Embryonic facial prominence (tissue), 1 donor: ENCODE measurements at regions not wholly inside any gene's neighbourhood (a gene's known extent, or its start where the extent isn't known, plus 50 kb on each side); places are given as distances from the start of the nearest gene placed in this dataset.
"Not testable (repeated sequence)": the region's sequence is repeated elsewhere in the genome, so short reads cannot be mapped to it uniquely, and the experiment has no call there.

Experiments used
- DNase-seq: peaks from one replicate; pipeline ENCODE4 v3.0.0-alpha.2; 2016; ENCODE audit errors: extremely low spot score

DNA sequence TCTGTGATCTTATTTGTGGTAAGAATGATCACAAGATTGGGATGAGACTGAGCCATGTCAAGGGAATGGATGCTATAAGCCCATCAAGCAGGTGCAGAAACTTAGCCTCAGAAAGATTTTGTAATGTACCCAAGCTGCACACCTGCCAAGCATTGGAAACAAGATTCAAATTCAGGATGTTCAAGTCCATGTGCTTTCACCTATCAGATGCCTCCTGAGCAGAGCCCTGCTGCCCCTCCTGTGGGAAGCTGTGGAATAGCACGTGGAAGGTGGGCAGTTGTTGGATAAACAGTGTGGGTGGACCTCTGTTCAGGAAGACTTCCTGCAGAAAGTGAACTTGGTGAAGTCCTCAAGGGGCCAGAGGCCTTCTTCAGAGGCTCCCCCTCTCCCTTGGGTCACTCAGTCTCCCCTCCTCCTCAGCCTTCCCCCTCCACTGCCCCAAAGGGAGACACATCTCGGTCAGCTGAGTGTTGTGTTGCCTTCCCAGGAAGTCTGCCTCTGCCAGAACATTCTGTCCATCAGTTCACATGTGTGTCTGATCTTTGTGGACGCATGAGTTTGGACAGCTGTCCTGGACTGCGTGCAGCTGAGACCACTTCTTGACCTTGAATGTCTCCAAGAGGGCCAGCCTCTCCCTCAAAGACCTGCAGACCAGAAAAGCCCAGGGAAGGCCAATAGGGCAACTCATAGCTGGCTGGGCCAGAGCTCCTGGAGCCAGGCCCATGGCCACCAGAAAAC, 186.1 kb downstream of the INHBB start:
- DNase-seq, result no peak

DNA sequence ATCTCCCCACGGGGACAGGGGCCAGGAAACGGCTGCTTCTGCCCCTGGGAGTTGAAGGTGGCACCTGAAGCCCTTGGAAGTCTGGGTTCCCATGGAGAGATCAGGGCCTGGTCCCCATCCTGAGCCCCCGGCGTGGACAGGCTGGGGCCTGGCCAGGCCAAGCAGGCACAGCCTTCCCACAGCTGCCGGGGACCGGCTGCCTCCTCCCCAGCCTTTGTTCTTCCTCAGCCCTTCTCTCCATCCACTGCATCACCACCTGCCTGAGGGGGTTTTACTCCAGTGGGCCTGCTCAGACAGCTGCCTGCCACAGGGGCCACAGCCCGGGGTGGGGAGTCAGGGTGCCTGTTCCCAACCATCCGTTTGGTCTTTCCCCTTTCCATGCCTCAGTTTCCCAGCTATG, 187.7 kb downstream of the INHBB start:
- DNase-seq, result no peak

DNA sequence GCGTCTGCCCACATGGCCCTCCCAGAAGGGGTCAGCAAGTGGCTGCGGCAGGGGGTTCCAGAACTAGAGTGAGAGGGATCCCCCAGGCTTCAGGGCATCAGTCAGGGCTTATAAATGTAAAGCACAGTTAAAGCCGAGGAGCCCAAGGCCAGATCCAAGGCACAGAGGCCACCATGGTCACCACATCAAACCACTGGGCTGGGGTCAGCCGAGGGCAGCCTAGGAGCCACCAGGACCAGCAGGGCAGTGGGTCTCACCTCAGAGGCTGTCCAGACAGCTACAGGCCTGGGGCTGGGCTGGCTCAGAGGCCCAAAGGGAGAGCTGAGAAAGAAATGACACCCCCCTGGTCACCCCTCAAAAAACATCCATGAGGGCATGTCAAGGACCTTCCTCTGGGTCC, 188.5 kb downstream of the INHBB start:
- no peak for DNase-seq

DNA sequence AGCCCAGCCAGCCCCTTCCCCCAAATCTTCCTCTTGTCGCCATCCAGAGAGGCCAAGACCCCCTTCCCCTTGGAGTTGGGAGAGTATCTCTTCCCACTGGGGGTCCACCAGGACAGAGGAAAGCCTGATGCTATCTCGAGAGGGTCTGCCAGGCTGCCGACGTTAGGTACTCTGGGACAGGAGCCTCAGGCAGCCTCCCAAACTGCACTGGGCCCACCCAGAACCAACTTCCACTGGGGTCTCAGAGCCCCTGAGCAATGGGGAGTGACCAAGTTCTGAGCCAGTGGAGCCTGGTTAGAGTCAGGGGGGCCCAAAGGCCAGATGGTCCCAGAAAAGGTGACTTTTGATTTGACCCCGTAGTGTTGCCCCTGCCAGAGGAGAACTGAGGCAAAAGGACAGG, 189.1 kb downstream of the INHBB start:
- DNase-seq, result no peak

DNA sequence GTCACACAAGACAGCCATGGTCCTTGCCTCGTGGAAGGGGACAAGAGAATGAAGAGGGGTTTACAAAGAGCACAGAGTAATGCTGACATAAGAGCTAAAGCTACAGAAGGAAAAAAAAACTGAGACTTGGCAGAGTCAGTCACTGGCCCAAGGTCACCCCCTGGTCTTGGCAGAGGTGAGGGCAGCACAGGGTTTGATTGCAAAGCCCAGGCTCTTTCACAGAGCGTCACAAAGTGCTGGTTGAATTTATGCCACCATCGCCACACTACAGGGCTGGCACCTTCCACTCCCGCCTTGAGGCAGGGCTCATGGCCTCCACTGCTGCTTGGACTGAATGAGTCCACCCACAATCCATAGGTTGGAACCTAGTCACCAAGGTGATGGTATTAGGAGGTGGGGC, 190.2 kb downstream of the INHBB start:
- no peak for DNase-seq

DNA sequence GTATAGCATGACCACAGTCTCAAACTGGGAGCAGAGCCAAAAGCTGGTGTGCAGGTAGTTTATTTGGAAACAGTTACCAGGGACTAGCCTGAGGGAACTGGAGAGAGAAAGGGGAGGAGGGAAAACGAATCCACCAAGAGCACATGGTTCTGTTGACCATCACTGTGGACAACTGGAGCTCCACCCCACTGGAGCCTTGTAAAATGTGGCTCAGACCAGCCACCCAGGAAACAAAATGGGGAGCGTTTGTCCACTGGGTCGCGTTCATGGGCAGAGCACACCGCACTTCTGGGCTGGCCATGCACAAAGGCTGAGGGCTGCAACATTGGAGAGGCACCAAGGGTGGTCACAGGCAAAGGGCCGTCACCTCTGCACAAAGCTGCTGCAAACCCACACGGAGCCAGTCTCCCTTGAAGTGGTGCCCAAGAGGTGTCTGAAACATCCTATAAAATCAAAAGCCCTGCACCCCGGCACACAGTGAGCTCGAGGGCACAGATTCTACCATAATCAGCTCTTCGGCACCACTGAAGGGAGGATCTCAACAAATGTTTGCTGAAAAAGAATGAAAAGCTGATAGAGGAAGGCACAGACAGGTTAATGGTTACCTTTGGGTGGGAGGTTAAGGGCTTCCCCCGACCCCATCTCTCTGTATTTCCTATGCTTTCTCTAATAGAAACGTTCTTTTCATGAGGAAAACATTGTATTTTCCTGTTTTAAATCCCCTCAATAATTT, 192.9 kb downstream of the INHBB start:
- no peak for DNase-seq

DNA sequence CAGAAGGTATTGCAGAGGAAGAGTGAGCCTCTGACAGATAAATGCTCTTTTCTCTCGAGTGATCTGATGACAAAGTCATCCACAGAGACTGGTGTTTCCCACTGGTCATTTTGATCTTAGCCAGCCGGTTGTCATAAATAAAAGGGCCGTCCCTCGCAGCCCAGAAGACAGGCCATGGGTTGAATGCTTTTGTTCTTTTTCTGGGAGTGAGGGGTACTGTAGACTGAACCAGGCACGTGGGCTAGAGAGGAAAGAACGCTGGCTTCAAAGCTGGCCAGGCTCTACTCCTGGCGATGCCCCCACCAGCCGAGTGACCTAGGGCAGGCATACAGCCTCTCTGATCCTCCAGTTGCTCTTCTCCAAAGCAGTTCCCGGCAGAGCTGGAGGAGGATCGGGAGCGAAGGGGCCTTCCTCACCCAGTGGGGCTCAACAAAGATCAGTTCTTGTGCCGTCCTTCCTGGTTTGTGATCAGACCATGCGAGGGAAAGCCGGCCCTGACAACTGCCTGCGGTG, 193.5 kb downstream of the INHBB start:
- DNase-seq, result no peak

DNA sequence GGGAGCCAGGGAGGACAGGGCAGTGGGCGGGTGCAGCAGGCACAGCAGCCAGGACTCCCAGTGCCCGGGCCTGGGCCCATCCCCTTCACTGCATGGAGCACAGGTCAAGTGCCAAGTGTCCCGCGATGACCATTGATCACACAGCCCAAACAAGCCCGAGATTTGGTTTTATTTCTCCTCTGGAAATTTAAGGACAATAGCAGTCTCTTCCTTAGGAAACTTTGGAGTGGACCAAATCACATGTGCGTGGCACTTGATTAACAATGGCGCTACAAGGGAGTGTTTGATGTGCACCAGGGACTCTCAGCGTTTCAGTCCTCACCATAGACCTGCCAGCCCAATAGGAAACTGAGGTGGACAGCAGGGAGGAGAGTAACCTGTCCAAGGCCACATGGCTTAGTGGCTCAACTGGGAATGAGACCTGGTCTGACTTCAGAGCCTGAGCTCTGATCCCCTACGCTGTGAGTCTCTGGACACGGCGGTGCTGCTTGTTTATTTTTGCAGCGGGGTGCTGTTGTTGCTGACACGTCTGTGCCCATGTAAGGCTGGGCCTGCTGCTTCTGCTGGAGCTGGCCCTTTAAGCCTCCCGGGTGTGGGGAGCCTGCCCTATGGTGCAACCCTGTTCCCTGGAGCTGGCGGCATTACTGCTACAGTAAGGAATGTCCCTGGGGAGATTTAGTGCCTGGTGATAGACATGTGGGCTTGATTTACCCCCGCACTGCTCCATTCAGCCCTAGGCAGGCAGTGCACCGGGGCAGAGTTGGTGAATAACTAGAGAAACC, 194.2 kb downstream of the INHBB start:
- no peak for DNase-seq

DNA sequence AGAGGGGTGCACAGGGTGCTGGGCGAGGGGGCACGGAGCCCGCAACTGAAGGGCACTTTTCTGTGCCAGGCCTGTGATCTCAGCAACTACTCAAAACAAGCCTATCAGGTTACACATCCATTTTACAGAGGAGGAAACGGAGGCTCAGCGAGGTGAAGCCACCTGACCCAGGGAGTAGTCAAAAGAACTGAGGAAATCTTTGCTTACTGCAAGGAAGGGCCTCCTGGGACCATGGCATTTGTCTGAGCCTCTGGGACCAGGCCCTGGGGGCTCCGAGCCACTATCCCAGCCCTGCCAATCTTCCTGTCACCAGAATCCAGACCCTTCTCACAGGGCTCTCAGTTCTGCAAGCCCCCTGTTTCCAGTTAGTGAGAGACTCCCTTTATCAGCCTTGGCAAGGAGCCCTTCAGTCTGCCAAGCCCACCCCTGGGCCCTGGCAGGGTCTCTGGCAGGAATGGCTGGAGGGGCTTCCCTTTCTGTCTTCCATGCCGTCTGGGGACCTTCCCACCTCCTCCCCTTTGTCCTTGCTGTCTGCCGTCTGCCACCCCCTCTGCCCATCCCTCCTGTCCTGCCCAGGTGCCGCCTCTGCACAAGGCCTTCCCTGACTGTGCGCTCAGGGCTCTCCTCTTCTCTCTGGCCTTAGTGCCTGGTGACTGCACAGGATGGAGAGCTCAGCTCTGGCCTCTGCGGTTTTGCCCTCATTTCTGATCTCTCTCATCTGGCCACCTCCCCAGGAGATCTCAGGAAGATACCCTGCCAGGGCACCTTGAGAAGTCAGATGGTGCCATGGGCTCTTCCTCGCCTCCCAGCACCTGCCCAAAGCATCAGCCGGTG, 194.7 kb upstream of the GLI2 start:
- DNase-seq, result no peak

DNA sequence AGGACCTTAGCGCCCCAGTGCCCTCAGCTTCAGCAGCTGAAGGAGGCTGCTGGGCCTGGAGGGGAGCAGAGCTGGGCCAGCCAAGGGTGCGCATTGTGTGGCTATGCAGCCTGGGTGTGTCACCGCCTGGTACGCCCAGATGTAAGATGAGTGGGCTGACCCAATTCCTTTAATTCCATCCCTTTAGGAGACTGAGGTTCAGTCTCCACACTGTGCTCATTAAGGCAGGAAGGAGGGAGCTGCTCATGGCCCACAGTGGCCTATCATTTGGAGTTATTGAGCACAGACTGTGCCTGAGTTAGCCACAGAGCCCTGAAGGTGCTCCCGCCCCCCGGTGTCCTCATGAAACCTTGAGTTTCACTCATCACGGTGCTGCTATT, 194.1 kb upstream of the GLI2 start:
- no peak for DNase-seq

DNA sequence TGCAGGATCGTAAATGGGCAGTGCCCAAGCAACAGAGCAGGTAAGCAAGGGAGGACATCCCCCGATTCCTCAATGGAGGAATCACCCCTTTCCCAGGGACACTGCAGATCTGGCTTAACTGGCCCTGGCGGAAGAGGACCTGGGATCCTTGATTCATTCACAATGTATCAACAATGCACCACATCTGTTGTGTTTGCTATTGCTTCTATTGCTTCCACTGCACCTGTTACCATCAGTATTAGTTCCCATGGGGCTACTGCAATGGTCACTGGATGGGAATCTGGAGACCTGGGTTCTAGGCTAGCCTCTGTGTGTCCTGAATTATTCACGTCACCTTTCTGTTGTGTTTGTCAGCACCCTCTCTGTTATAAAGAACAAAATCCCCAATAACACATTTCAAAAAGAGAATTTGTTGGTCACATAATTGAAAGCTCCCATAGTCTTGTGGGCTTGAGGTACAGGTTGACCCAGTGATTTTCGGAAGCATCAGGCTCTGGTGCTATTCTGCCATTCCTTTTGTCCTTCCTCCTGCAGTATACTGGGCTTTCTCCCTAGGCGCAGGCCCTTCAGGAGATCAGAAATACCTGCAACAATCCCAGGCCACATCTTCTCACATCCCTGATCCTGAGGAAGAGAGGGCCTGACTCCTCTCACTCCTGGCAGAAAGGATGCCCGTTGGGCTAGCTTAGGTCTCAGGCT, 193.5 kb upstream of the GLI2 start:
- DNase-seq, result no peak

DNA sequence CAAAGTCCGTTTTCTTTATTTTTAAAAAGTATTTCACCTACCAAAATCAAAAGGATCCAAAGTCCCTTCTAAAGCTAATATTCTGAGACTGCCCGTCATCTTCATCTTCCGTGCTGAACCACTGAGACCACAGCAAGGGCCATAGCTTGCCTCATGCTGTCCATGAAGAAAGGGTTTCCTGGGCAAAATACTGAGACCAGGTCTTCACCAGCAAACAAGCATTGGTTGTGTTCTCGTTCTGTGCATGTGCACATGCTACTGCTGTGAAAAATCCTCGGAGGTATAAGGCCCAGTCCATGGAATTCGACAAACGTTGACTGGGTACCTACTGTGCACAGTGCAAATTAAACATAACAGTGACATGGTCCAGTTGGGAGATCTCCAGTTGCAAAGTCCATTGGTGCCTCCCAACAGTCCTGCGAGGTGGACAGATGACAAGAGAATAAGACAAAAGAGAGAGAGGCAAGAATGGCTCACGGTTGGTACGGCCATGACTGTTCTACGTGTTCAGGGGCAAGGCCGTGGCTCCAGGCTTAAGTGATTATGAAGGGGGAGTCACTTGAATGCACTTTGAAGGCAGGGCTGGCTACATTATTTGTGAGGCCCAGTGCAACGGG, 192.6 kb upstream of the GLI2 start:
- no peak for DNase-seq

DNA sequence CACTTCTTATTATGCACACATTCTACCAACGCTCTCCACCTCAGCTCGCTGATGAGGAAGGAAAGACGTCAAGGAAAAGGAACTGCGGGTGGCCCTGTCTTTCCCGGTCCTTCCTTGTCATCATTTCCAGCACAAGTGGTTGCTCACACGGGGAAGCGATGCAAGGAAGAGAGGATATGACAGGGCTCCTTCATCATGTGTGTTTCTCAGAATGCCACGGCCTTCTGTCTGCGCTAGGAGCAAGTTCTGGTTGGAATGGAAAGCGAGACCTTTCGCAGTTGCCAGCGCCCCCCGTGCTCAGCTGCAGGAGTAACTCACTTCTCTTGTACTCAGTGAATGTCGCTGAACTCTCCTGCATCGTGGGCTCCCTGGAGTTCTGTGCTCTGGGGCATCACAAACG, 191.8 kb upstream of the GLI2 start:
- no peak for DNase-seq

DNA sequence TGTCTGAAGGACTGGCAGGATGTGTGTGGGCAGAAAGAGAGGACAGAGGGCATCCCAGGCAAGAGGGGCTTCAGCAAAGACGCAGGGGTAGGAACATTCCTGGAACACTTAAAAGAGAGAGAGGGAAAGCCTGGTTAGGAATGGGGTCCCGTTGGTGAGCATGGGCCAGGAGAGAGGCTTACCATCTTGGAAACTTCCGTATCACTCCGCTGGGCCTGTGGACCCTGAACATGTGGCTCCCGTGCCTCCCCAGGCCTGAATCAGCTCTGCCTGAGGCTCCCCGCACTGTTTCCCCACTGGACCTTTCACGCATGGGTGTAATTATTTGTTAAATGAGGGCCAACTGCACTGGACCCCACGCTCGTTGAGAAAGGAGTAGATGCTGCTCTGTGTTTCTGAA, 191.1 kb upstream of the GLI2 start:
- DNase-seq, result no peak

DNA sequence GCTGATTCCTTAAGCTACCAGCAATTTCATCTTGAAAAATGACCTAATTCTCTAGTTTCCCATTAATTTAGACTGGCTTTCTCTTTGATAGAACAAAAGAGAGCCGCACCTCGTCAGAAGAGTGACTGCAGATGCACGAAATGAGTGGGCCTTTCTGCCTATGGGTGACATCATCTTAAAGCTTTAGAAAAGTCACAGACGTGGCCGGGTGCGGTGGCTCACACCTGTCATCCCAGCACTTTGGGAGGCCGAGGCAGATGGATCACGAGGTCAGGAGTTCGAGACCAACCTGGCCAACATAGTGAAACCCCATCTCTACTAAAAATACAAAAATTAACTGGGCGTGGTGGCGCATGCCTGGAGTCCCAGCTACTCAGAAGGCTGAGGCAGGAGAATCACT, 190.7 kb upstream of the GLI2 start:
- DNase-seq, result not testable (repeated sequence)

DNA sequence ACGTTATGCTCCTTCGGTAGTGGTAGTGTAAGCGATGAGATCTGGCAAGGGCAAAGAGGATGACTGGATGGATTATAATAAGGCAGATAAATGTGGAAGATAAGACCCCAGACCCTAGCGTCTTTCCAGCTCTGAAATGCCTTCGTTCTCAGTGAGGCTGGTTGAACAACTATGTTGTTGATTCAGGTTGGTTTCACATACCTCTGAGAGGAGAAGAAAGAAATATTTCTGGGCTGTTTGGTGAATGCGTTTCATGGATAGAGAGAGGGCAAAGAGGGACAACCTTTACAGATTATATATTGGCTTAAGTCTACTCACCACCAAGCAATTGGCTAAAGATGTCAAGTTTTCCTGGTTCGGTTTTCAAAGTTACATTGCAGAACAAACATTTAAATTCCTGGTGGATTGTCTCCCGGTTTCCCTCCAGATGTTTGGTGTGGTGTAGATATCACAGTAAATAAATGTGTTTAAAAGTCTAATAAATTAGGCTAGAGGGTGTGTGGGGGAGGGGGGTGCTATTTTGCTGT, 190.1 kb upstream of the GLI2 start:
- no peak for DNase-seq

DNA sequence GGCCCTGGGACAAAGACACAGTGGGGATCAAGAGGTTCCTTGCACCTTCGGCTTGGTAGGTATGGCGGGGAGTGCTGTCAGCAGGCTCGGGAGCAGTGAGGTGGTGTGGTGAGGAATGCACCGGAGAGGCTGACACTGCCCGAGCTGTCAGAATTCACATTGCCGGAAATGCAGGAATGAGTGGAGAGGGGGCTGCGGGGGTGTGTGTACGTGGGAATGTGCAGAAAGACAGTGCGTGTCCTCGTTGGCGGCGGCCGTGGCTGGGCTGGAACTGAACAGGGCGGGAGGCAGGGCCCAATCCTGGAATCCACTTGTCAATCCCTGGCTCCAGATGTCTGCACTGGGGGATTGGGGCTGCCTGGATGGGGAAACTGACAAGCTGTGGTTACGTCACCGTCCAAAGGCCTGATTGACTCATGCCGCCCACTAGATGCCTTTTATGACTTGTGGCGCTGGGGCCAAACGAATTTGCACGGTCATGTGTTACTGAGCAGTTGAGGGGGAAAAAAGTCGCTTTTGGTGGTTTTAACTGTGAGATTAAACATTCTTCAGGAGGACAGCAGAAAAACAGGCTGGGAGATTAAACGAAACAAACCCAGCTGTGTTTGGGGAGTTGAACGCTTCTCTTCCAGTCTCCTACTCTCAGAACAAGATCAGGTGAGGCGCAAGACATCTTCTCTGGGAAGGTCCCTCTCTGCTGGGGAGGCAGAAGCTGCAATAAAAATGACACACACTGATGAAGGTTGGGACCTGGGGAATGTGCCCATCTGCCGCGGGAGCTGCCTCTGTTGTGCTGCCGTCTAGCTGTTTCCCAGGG, 189.4 kb upstream of the GLI2 start:
- DNase-seq, result no peak

DNA sequence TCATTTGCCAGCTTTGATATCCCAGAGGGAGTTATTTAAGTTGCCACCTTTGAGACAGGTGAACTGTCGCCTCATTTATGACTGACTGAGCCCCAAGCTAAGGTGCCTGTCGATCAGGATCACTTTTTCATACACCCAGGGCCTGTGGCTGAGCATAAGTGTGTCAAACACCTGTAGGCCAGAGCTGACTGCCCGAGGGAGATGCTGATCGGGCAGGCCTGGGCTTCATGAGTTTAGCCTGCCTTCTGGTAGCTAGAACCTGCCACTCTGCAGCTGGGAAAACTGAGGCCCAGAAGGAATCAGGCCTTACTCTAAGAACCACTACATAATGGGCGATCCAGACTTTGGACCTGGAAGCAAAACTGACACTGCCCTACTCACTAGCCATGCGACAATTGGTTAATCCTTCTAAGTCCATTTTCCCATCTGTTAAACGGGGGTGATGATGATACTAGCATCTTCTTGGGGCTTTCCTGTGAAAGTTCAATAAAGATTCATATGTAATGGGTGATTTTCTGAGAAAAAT, 188.7 kb upstream of the GLI2 start:
- DNase-seq, result no peak

DNA sequence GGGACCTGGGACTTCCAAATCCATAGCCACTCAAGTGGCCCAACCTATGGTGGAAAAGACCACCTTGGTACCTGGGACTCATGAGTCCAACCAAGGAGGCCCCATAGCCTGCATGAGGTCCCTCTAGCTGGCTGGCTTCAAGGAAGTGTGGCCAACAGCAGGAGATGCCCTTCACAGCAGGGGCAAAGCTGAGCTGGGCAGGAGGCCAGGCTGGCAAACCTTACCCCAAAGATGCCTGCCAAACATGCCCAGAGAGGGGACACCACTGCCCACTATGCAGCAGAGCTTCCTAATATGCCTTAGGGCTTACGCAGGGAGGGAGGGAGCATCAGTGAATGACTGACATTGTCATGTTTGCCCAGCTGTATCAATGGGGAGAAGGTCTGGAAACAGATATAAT, 188.0 kb upstream of the GLI2 start:
- DNase-seq, result no peak
